ENCODE measurements at regions not wholly inside any gene's neighbourhood (a gene's known extent, or its start where the extent isn't known, plus 50 kb on each side); places are given as distances from the start of the nearest gene placed in this dataset.

- TF ChIP-seq FOXP4 (CRISPR knock-in tag; IDR thresholded peaks at IDR 0.05) (no peak), ATF1 (CRISPR knock-in tag; IDR thresholded peaks at IDR 0.05) (no peak), JUN (CRISPR knock-in tag; IDR thresholded peaks at IDR 0.05) (no peak), MAFK (conservative IDR thresholded peaks at IDR 0.05 in 1 of 2, IDR thresholded peaks at IDR 0.05 in 1 of 2; ENCODE audit: low read length in 2 of 2) (no peak), MXD1 (CRISPR knock-in tag; IDR thresholded peaks at IDR 0.05) (no peak), ZNF777 (CRISPR knock-in tag; IDR thresholded peaks at IDR 0.05) (no peak), STAT6 (CRISPR knock-in tag; IDR thresholded peaks at IDR 0.05; ENCODE audit: borderline replicate concordance) (no peak), SNRNP70 (IDR thresholded peaks at IDR 0.05; ENCODE audit: low read depth, low read length) (no peak), USF2 (IDR thresholded peaks at IDR 0.05; ENCODE audit: low read depth, low read length) (no peak), USF2 (CRISPR knock-in tag; IDR thresholded peaks at IDR 0.05; ENCODE audit: borderline replicate concordance) (no peak), PRPF4 (IDR thresholded peaks at IDR 0.05; ENCODE audit: low read depth, low read length, poor library complexity, severe bottlenecking) (no peak), CTCF (CRISPR knock-in tag; IDR thresholded peaks at IDR 0.05) (no peak)
These were observed 160.5 kb upstream of the KCNJ16 start for GRCh38 chr17:69914520-69914919.

Data from HepG2 (cell line).